T-helper 2 cell treated with Interferon-gamma antibody and Interleukin-4, amounts not matched to agents 100 ng/mL and 5 ng/mL, for 36 hours (primary cell): ENCODE measurements at regions not wholly inside any gene's neighbourhood (a gene's known extent, or its start where the extent isn't known, plus 50 kb on each side); places are given as distances from the start of the nearest gene placed in this dataset.
"Not testable (repeated sequence)": the region's sequence is repeated elsewhere in the genome, so short reads cannot be mapped to it uniquely, and the experiment has no call there.

Experiments used
- intact Hi-C: fragments of 100-400 bp; cut with micrococcal nuclease; formaldehyde crosslinking; loops from one replicate; pipeline ENCODE4 v1.15.1; 2023

GRCh38 chr4:170229006-170229405 is 139.2 kb upstream of the AADAT start:
- intact Hi-C loops, result no loop called here

- intact Hi-C loops, result no loop called here
Measured at GRCh38 chr4:170227928-170228327, 138.2 kb upstream of the AADAT start.

- intact Hi-C loops, result no loop called here
Measured at GRCh38 chr4:170226288-170226687, 136.5 kb upstream of the AADAT start.

- intact Hi-C loops, result no loop called here
Measured at GRCh38 chr4:170214731-170215130, 125.0 kb upstream of the AADAT start.

GRCh38 chr4:170214101-170214500 is 124.3 kb upstream of the AADAT start:
- intact Hi-C loops, result no loop called here

GRCh38 chr4:170202721-170203120 is 113.0 kb upstream of the AADAT start:
- intact Hi-C loops, result no loop called here

GRCh38 chr4:170198747-170199146 is 109.0 kb upstream of the AADAT start:
- intact Hi-C loops, result no loop called here

- intact Hi-C loops, result not testable (repeated sequence)
Measured at GRCh38 chr4:170194794-170195193, 105.0 kb upstream of the AADAT start.

- intact Hi-C loops, result no loop called here
Measured at GRCh38 chr4:170193496-170193895, 103.7 kb upstream of the AADAT start.

GRCh38 chr4:170190265-170190664 is 100.5 kb upstream of the AADAT start:
- intact Hi-C loops, result no loop called here

GRCh38 chr4:170170861-170171260 is 81.1 kb upstream of the AADAT start:
- intact Hi-C loops, result no loop called here

- intact Hi-C loops, result no loop called here
Measured at GRCh38 chr4:170169699-170170098, 79.9 kb upstream of the AADAT start.

GRCh38 chr4:170167678-170168077 is 77.9 kb upstream of the AADAT start:
- intact Hi-C loops, result no loop called here

- intact Hi-C loops, result not testable (repeated sequence)
Measured at GRCh38 chr4:170166193-170166592, 76.4 kb upstream of the AADAT start.

- intact Hi-C loops, result no loop called here
Measured at GRCh38 chr4:170162416-170162815, 72.7 kb upstream of the AADAT start.

- intact Hi-C loops, result no loop called here
Measured at GRCh38 chr4:170157670-170158069, 67.9 kb upstream of the AADAT start.

- intact Hi-C loops, result no loop called here
Measured at GRCh38 chr4:170145120-170145519, 55.4 kb upstream of the AADAT start.

- intact Hi-C loops, result no loop called here
Measured at GRCh38 chr4:170139764-170140163, 50.0 kb upstream of the AADAT start.
